ENCODE measurements at regions not wholly inside any gene's neighbourhood (a gene's known extent, or its start where the extent isn't known, plus 50 kb on each side); places are given as distances from the start of the nearest gene placed in this dataset.

DNA sequence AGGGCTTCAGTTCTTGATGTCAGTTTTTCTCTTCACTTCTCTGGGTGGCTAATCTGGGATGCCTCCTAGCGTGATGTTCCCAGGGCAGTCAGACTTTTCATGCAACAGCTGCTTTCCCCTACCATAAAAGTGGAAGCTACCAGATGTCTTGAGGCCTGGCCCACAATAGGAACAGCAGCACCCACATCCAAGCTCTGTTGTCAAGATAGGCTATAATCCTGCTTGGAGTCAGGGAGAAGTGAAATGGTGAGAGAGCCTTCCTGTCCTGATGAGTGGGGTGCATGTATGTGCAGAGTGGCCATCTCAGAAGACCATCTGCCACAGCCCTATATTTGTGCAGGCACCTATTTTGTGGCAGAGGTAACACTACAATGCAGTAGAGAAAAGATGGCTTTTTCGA, 108.0 kb downstream of the HTR5A start:
- H3K4me3 ChIP-seq (ENCODE audit: low read depth, low read length) = no peak overlapping the region

DNA sequence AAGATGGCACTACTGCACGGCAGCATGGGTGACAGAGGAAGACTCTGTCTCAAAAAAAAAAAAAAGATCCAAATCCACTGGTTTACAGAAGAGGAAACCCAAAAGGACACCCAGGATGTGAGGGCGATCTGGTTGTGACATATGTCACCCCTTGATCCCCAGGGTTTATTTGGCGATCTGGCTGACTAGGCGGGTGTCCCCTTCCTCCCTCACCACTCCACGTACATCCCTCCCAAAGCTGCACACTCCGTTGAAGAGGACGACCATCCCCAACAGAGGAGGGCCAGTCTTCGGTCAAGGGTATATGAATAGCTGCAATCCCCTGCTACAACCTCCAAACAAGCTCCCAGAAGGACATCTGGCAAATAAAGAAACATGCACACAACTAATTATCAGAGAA, 111.6 kb downstream of the HTR5A start:
- H3K4me3 ChIP-seq (ENCODE audit: low read depth, low read length) = no peak overlapping the region

DNA sequence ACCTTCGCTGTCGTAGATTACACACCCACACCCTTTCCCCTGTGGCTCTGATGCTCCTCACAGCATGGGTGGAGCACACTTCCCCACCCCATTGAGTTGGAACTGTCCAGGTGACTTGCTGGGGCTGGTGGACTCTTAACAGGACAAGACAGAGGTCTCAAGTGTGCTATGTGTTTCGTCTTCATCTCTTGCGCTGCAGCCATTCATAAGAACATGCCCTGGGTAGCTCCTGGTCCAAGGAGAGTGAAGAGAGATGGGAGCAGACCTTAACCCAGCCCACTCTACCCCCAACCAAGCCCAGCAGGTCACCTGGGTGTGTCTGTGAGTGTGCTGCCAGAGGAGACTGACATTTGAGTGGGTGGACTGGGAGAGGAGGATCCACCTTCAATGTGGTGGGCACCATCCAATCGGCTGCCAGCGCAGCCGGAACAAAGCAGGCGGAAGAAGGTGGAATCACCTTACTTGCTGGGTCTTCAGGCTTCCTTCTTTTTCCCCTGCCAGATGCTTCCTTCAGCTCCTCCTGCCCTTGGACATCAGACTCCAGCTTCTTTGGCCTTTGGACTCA, 112.4 kb downstream of the HTR5A start:
- H3K4me3 ChIP-seq (ENCODE audit: low read depth, low read length) = no peak overlapping the region

DNA sequence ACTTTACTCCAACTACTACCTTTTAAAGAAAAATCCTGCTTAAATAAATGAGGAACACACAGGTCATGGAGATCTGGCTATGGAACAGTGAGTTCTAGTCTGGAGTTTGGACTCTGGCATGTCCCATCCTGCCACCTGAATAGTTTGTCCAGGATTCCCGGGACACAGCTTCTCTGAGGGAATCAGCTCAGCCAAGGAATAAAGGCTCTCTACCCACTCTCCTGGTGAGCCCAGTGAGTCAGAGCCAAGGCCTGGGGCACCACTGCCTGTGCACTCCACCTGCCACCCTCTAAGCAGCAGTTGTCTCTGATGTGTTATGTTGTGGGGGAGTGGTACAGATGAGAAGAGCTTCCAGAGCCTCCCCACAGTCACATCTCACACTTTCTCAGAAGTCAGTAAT, 113.5 kb downstream of the HTR5A start:
- no peak overlapping the region for H3K4me3 ChIP-seq (ENCODE audit: low read depth, low read length)

DNA sequence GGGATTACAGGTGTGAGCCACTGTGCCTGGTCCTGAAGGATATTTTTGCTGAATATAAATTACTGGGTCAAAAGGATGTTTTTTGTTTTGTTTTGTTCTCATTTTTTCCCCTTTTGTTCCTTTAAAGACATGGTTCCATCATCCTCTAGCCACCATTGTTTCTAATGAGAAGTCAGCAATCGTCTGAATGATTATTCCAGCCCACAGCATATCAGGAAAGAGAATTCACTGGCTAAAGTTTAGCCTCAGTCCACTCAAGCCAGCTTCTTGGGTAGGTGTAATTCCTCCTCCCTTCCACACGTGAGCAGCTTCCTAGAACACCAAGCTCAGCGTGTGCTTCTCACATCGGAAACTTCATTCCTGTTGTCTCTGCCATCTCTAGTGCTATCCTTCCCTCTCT, 112.8 kb upstream of the INSIG1 start:
- no peak overlapping the region for H3K4me3 ChIP-seq (ENCODE audit: low read depth, low read length)

DNA sequence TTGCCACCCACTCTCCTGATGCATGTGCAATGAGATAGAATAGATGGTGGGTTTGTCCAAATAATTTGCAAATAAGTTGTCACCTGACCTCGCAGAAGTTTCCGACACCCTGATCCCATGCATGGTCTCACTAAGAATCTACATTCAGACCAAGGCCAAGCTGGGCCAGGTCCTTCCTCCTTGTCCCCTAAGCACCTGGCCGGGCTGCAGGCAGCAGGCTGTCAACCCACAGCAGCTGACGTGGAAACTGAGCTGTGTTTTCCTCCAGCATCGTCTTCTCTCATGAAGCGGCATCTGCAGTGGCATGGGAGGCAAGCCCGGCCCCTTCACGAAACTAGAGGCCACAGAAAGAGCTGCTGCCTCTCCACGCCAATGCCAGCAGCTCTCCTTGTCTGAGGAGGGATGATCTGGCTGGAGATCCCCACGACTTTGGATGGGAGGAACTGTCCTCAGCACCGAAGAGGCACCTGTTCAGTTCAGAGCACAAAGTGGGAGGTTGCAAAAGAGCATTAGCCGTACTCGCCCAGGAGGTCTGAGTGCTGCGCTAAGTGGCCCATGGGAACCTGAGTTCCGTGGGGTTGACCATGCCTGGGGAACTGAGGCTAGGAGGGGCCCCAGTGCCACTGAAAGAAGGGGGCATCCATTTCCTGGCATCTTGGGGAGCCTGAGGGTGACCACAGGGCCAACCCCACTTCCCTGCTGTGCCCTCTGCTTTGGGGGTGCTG, 110.5 kb upstream of the INSIG1 start:
- H3K4me3 ChIP-seq (ENCODE audit: low read depth, low read length) = no peak overlapping the region

DNA sequence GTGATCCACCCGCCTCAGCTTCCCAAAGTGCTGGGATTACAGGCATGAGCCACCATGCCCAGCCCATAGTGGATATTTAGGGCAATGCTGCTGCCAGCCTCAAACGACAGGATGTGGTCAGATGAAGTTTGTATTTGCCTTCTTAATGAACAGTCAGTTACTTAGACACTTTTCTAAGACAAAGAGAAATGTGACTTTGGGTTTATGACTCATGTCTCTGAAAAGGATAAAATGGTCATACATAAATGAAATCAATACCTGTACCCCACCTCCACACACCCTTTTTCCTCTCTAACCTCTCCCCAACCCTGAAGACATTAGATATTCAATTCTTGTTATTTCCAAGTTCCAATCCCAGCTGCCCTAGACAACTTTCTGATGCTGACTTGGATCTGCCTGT, 109.3 kb upstream of the INSIG1 start:
- no peak overlapping the region for H3K4me3 ChIP-seq (ENCODE audit: low read depth, low read length)

DNA sequence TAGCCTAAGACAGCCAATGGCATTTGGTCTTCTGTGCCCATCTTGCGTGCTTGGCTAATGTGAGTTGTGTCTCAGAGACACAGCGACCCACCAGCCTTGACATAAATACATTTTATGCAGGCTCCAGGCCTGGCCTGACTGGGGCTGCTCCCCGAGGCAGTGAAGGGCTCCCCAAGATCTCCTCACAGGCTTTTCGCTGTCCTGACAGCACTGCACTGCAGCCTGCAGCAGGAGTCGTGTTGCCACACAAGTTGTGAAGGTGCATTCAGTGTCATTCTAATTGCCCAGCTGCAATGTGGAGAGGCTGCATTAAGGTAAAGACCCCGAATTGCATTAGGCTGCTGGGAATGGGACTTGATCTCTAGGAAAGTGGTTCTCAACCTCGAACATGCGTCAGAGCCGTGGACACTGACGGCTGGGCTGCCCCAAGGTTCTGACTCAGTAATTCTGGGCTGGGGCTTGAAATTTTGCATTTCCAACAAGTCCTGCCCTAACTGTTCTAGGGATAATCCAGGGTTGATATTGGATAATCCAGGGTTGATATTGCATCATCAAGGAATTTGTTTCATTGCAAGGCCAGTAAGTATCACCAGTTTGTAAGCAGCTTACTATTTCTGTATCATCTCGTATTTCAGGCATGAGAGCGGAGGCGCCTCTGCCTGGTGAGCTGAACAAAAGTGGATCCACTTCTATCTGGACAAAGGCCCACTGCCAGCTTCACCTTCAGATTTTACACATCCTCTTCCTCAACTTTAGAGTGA, 108.7 kb upstream of the INSIG1 start:
- no peak overlapping the region for H3K4me3 ChIP-seq (ENCODE audit: low read depth, low read length)

DNA sequence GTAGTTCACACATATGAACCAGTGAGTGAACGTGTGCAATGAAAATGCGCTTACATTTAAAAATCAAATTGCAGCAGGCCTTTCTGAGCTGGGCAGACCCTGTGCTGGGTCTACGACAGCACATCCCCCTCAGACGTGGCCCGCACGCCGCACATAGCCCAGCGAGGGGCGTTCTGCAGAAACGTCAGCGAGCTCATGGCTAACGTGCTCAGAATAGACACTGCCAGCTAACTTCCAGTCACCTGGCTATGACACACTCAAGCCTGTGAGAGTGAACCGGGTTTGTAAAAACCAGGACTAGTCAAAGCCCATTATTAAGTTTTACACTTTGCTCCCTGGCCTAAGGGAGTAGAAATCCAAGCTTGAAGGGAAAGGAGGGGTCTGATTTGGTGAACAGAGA, 108.1 kb upstream of the INSIG1 start:
- no peak overlapping the region for H3K4me3 ChIP-seq (ENCODE audit: low read depth, low read length)

DNA sequence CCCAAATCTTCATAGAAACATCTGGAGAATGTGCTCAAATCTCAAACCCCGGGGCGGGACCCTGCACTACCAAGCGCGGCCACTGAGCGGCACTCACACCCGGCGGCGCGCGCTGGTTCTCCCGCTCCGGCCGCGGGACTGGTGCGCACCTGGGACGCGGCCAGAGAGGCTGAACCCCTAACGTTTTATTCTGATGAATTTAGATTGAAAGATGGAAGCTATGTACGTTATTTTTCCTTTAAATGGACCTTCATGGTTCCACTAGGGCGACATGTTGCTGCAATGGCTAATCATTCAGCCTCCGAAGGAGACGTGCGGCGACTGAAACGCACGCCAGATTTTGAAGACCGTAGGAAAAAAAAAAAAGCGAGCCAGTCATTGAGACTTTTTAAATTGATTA, 107.0 kb upstream of the INSIG1 start:
- H3K4me3 ChIP-seq (ENCODE audit: low read depth, low read length) = no peak overlapping the region

DNA sequence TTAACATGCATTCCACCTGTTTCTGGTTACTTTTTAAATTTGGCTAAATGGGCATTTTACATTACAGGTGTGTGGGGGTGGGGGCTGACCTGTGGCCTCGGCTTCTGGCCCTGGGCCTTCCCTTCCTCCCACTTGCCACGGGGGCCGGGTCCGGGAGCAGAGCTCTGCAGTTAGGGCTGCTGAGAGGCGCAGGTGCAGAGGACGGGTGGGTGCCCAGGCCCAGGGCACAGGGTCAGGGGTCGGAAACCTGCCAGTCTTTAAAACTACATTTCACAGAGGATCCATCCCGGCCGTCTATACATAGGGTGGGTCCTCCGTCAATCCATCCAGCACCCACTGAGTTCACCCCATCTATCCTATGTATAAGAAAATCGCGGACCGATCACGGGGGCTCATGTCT, 106.5 kb upstream of the INSIG1 start:
- H3K4me3 ChIP-seq (ENCODE audit: low read depth, low read length) = no peak overlapping the region

DNA sequence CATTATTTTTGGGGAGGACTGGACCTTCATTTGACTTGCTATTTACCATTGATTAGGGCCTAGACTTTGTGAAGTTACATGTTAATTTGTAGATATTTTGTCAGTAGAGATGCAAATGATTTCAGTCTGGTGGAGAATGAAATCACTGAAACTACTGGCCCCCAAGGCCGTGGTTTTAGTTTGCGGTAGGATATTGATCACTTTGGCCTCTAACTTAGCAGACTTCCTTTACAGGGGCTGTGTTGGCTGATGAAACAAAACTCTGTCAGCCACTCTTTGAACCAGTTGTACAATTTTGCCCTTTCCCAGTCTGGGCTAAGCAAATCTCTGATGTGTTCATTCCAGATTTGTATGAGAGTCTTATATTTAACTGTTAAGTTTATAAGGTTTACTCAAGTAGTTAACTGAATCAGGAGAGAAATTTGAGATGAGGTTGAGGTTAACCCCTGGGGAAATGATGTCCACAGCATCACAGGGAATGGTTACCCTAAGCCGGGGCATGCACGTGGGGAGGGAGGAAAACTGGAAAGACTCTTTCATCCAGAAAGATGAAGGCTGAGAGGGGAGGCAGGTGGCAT, 105.7 kb upstream of the INSIG1 start:
- no peak overlapping the region for H3K4me3 ChIP-seq (ENCODE audit: low read depth, low read length)

DNA sequence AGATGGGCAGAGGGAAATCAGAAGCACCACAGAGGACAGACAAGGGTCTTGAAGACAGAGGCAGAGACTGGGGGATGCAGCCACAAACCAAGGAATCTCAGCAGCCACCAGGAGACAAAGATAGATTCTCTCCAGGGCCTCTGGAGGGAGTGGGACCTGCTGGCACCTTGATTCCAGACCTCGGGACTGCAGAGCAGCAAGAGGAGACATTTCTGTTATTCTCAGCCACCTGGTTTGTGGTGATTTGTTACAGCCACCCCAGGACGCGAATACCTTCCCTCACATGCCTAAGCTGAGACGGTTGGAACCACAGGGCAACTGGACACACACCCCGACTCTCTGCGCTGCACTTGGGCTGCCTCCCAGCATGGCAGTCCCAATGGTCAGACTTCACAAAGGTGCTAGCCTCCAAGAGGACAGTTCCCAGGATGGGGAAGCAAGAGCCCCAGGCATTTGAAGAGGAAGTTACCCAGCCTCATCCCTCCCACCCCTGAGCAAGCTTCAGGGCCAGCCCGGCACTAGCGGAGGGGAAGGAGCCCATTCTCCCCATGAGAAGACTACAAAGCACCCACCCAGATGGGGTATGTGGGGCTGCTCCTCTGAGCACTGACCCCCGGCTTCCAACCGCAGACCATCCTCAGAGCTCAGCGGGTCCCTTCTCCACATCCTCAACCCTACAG, 104.6 kb upstream of the INSIG1 start:
- H3K4me3 ChIP-seq (ENCODE audit: low read depth, low read length) = no peak overlapping the region

DNA sequence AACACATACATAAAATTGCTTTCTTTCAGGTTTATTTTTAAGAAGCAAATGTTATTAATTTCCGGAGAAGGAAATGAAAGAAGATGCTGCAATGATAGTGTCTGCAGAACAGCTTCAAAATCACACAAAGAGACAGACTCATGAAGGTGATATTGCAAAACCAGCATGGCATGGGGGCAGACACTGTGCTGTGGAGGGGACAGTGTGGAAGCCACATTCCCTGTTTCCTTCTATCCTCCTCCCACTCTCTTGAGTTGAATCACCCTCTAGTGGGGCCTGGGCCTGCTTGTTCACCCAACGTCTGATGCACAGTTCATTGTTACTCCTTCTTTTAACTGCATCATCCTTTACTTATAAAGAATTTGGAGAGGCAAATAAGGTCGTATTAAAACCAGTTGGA, 104.0 kb upstream of the INSIG1 start:
- no peak overlapping the region for H3K4me3 ChIP-seq (ENCODE audit: low read depth, low read length)

DNA sequence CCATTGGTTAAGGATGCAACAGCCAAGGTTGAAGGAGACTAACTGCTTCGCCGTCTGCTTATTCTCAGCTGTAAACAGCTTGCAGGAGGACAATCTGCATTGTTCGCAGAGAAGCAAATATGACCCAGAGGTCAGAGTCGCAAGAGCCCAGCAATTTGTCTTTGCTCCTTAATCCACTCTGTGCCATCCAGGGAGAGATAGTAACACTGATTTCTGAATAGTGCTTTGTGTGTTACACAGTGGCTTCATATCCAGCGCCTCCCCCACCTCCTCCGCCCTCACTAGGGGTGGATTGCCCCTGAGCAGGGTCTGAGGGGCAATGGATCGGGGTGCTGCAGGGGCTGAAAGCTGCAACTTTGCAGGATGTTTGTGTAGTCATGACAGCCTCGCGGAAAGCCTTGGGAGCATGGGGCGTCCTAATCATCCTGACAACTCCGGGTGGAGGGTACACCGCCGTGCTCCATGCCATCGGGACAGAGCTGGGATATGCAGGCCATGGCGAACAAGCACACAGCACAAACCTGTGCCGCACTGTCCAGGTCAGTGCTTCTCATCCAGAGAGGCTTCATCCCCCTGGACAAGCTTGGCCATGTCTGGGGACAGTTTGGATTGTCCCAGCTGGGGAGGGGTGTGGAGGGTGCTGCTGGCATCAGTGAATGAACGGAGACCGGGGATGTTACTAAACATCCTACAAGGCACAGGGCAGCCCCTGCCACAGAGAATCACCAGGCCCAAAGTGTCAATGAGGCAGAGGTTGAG, 103.1 kb upstream of the INSIG1 start:
- H3K4me3 ChIP-seq (ENCODE audit: low read depth, low read length) = no peak overlapping the region

DNA sequence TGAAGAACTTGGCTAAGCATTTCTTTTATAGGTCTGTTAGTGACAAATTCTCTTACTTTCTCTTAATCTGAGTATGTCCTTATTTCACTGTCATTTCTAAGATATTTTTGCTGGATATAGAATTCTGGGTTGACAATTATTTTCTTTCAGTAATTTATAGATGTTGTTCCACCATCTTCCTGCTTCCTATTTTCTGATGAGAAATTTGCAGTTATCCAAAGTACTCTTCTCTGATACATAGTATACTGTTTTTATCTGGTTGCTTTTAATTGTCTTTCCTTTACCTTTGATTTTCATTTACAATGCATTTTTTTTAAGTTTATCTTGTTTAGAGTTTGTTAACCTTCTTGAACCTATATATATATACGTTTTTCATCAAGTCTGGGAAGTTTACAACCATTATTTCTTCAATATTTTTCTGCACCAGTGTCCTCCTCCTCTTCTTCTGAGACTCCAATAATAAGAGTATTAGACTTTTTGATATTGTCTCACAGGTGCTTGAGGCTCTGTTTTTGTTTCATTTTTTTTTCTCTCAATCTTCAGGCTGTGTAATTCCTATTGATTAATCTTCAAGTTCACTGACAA, 101.6 kb upstream of the INSIG1 start:
- H3K4me3 ChIP-seq (ENCODE audit: low read depth, low read length) = no peak overlapping the region

DNA sequence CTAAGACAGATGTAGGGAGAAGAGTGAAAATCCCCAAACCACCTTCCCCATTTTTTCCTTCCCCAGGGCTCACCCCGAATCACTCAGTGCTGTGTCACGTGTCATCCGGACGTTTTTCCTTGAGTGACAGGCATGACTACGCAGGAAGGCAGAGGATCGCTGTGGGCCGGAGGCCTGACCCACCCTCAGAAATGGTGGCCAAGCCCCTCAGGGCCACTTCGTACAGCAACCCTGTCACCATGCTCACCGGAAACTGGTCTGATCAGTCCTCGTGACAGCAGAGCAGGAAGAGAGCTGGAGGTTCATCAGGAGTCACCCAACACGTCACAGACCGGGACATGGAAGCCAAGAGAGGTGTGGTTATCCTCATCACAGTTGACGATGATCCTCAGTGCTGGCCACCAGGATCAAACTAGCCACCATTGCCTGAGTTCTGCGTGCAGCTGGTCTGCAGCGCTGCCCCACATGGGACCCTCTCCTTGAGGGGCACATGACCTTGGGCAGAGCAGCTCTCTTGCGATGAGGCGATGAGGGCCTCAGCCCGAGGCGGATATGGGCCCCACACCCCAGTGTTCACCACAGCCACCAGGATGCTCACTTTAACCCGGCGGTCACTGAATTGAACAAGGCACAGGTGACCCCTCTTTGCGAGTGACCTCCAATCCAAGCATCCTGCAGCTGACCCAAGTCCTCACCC, 99.3 kb upstream of the INSIG1 start:
- H3K4me3 ChIP-seq (ENCODE audit: low read depth, low read length) = no peak overlapping the region

DNA sequence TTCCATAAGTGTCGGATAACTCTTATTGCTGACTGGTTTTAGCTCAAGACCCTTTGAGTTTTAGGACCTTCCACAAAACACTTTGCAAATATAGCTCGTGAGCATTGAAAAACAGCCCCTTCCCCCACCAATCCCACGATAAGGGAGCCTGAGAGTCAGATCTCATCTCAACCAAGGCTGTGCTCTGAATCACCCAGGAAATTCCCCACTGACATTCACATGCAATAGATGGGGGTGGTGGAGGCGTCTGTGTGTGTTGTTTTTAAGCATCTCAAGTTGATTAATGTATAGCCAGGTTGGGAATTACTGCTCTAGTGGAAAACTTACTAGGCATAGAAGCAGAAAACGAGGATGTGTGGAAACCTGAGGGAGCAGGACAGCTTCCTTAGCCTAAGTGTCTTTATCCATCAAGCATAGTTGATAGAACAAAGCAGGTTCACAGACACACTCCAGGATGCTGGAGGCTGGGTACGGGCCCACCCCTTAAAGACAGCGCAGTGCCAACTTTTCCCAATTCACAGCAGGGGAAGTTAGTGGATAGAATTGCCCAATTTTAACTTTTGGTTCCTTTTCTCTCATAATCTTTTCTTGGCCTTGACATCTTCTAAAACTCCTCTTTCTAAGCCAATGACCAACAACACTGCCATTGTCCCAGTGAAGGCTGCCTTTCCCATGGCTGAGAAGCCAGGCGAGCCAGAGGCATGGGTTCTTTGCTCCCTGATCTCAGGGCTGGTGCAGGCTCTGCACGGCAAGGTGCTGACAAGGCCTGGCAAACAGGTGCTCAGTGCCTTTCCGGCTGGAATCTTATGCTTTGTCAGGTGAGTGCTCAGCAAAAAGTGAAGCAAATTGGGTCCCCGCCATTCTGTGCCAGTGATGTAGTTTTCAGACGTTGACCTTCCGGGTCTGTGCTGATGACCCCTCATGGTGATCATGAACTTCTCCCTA, 98.5 kb upstream of the INSIG1 start:
- no peak overlapping the region for H3K4me3 ChIP-seq (ENCODE audit: low read depth, low read length)

All from iPS-11a (cell line).